ENCODE measurements at regions not wholly inside any gene's neighbourhood (a gene's known extent, or its start where the extent isn't known, plus 50 kb on each side); places are given as distances from the start of the nearest gene placed in this dataset.

GRCh38 chr17:36756695-36757094 is 155.3 kb downstream of the MRM1 start:
- Mint-ChIP-seq H3K27me3 (ENCODE audit: low read depth) (peaks cover 34% of the 10 kb centered on the region), H3K9me3 (ENCODE audit: low read depth) (no peaks in the 10 kb centered on the region), H3K27ac (ENCODE audit: unreplicated experiment) (no peak overlapping the region), H3K4me3 (ENCODE audit: unreplicated experiment) (no peak overlapping the region), H3K4me1 (ENCODE audit: low read depth) (no peaks in the 10 kb centered on the region), H3K36me3 (ENCODE audit: low read depth) (no peaks in the 10 kb centered on the region)
- no peak for DNase-seq (ENCODE audit: low spot score)
- TF ChIP-seq CTCF (IDR thresholded peaks at IDR 0.05): no peak

- no peak for DNase-seq (ENCODE audit: low spot score)
- peaks cover 13% of the 10 kb centered on the region for H3K27me3 Mint-ChIP-seq (ENCODE audit: low read depth)
- no peak overlapping the region for H3K27ac Mint-ChIP-seq (ENCODE audit: unreplicated experiment)
- TF ChIP-seq CTCF (IDR thresholded peaks at IDR 0.05): no peak
- no peaks in the 10 kb centered on the region for H3K4me1 Mint-ChIP-seq (ENCODE audit: low read depth)
- H3K9me3 Mint-ChIP-seq (ENCODE audit: low read depth): no peaks in the 10 kb centered on the region
- no peak overlapping the region for H3K4me3 Mint-ChIP-seq (ENCODE audit: unreplicated experiment)
- H3K36me3 Mint-ChIP-seq (ENCODE audit: low read depth): no peaks in the 10 kb centered on the region
Measured at GRCh38 chr17:36760425-36760824, 159.0 kb downstream of the MRM1 start.

GRCh38 chr17:36761203-36761950 is 160.0 kb downstream of the MRM1 start:
- Mint-ChIP-seq H3K4me3 (ENCODE audit: unreplicated experiment) (no peak overlapping the region), H3K9me3 (ENCODE audit: low read depth) (no peaks in the 10 kb centered on the region), H3K36me3 (ENCODE audit: low read depth) (no peaks in the 10 kb centered on the region), H3K27ac (ENCODE audit: unreplicated experiment) (no peak overlapping the region), H3K27me3 (ENCODE audit: low read depth) (peaks cover 14% of the 10 kb centered on the region), H3K4me1 (ENCODE audit: low read depth) (no peaks in the 10 kb centered on the region)
- TF ChIP-seq CTCF (IDR thresholded peaks at IDR 0.05): no peak
- DNase-seq (ENCODE audit: low spot score): no peak

- Mint-ChIP-seq H3K4me3 (ENCODE audit: unreplicated experiment) (no peak overlapping the region), H3K9me3 (ENCODE audit: low read depth) (no peaks in the 10 kb centered on the region), H3K27me3 (ENCODE audit: low read depth) (peaks cover 24% of the 10 kb centered on the region), H3K4me1 (ENCODE audit: low read depth) (no peaks in the 10 kb centered on the region), H3K36me3 (ENCODE audit: low read depth) (no peaks in the 10 kb centered on the region), H3K27ac (ENCODE audit: unreplicated experiment) (no peak overlapping the region)
- no peak for TF ChIP-seq CTCF (IDR thresholded peaks at IDR 0.05)
- DNase-seq (ENCODE audit: low spot score): no peak
Measured at GRCh38 chr17:36765436-36766043, 164.2 kb downstream of the MRM1 start.

- no peaks in the 10 kb centered on the region for H3K9me3 Mint-ChIP-seq (ENCODE audit: low read depth)
- no peaks in the 10 kb centered on the region for H3K36me3 Mint-ChIP-seq (ENCODE audit: low read depth)
- no peak for TF ChIP-seq CTCF (IDR thresholded peaks at IDR 0.05)
- H3K4me3 Mint-ChIP-seq (ENCODE audit: unreplicated experiment): no peak overlapping the region
- no peaks in the 10 kb centered on the region for H3K4me1 Mint-ChIP-seq (ENCODE audit: low read depth)
- peaks cover 48% of the 10 kb centered on the region for H3K27me3 Mint-ChIP-seq (ENCODE audit: low read depth)
- no peak overlapping the region for H3K27ac Mint-ChIP-seq (ENCODE audit: unreplicated experiment)
- DNase-seq (ENCODE audit: low spot score): no peak
Measured at GRCh38 chr17:36768394-36768793, 167.0 kb downstream of the MRM1 start.
